ENCODE measurements at regions not wholly inside any gene's neighbourhood (a gene's known extent, or its start where the extent isn't known, plus 50 kb on each side); places are given as distances from the start of the nearest gene placed in this dataset.

DNA sequence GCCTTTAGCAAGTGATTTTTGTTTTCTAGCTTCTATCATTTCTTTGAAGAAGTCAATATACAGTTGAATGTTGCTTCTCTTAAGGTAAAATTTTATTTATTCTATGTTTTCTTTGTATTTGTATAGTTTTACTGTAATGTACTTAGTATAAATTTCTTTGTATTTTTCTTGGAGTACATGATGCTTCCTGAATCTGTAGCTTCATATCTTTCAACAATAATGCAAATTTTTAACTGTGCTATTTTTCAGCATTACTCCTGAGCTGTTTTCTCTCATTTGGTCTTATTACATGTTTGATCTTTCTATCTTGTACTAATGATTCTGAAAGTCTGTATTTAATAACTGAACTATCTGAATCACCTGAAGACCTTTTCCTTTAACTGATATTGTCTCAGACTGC lies 253.9 kb upstream of the NXPH2 start:
- no peak for TF ChIP-seq CTCF (optimal IDR thresholded peaks at IDR 0.05 in 1 of 3, IDR thresholded peaks at IDR 0.05 in 1 of 3, conservative IDR thresholded peaks at IDR 0.05 in 1 of 3; ENCODE audit: extremely low read depth in 1 of 3, insufficient read depth in 2 of 3, low read length in 3 of 3)
- no peak for TF ChIP-seq EZH2 (IDR thresholded peaks at IDR 0.05; ENCODE audit: low read length)
